ENCODE measurements at regions not wholly inside any gene's neighbourhood (a gene's known extent, or its start where the extent isn't known, plus 50 kb on each side); places are given as distances from the start of the nearest gene placed in this dataset.

DNA sequence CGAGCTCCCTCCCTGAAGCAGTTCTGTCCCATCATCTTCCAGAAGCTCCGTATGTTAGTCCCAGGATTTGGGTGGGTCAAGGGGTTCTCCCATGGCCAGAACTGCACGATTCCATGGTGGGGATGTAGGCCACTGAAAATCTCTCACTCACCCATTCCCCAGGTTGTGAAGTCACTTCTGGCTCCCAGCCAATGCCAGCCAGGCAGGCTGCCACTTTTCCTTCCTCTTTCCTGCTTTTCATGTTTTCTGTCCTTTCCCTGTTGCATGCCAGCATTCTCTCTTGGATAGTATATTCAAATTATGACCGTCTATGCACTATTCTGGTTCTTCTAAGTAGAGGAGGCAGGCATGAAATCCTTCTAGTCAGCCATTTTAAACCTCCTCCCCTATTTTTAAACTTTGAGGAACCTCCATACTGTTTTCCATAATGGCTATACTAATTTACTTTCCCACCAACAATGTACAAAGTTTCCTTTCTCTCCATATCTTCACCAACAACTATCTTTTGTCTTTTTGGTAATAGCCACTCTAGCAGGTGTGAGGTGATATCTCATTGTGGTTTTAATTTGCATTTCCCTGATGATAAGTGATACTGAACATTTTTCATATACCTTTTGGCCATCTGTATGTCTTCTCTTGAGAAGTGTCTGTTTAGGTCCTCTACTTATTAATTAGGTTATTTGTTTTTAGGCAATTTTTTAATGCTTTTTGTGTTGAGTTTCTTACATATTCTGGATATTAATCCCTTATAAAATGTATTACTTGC lies 182.1 kb upstream of the TET2 start:
- ChIA-PET POLR2A (no interaction called here), CTCF (no interaction called here)
- Histone ChIP-seq H3K4me2 (replicated peaks; ENCODE audit: low read depth, low read length, poor library complexity, severe bottlenecking) (no peak overlapping the region), H3K36me3 (replicated peaks in 1 of 2; ENCODE audit: control extremely low read depth in 1 of 2, control insufficient read depth in 1 of 2, extremely low read depth in 1 of 2, insufficient read depth in 2 of 2, low read length in 1 of 2) (no peaks in the 10 kb centered on the region), H2AFZ (ENCODE audit: insufficient read depth, low read depth, low read length, poor library complexity, severe bottlenecking) (no peak overlapping the region), H3K27me3 (replicated peaks in 1 of 4; ENCODE audit: control extremely low read depth in 1 of 4, control insufficient read depth in 3 of 4, insufficient read depth in 4 of 4, low read length in 3 of 4) (no peaks in the 10 kb centered on the region), H3K27ac (ENCODE audit: low read length in 2 of 2) (no peak overlapping the region), H3K4me1 (ENCODE audit: control insufficient read depth in 2 of 2, insufficient read depth in 2 of 2, low read length in 2 of 2) (peaks cover 7 to 14% of the 10 kb centered on the region in 2 donors), H3K79me2 (ENCODE audit: control insufficient read depth, insufficient read depth, low read length) (no peaks in the 10 kb centered on the region), H3K9me3 (ENCODE audit: control extremely low read depth in 1 of 3, control insufficient read depth in 2 of 3, insufficient read depth in 1 of 3, low read length in 2 of 3) (peaks cover 0 to 9% (median 0%) of the 10 kb centered on the region in 3 donors), H3K4me3 (ENCODE audit: control extremely low read depth in 1 of 5, extremely low read depth in 1 of 5, insufficient read depth in 1 of 5, low read depth in 2 of 5, low read length in 4 of 5) (no peak overlapping the region), H3K9ac (ENCODE audit: low read length) (no peak overlapping the region), H4K20me1 (ENCODE audit: control insufficient read depth, insufficient read depth, low read length, poor library complexity, severe bottlenecking) (no peaks in the 10 kb centered on the region)
- no peak for TF ChIP-seq EZH2 (IDR thresholded peaks at IDR 0.05; ENCODE audit: borderline replicate concordance, insufficient read depth, low read depth, low read length, poor library complexity, severe bottlenecking)
- TF ChIP-seq, protein P1, sequence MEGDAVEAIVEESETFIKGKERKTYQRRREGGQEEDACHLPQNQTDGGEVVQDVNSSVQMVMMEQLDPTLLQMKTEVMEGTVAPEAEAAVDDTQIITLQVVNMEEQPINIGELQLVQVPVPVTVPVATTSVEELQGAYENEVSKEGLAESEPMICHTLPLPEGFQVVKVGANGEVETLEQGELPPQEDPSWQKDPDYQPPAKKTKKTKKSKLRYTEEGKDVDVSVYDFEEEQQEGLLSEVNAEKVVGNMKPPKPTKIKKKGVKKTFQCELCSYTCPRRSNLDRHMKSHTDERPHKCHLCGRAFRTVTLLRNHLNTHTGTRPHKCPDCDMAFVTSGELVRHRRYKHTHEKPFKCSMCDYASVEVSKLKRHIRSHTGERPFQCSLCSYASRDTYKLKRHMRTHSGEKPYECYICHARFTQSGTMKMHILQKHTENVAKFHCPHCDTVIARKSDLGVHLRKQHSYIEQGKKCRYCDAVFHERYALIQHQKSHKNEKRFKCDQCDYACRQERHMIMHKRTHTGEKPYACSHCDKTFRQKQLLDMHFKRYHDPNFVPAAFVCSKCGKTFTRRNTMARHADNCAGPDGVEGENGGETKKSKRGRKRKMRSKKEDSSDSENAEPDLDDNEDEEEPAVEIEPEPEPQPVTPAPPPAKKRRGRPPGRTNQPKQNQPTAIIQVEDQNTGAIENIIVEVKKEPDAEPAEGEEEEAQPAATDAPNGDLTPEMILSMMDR (IDR thresholded peaks at IDR 0.05): no peak
- no peak overlapping the region for H3K4me3 Mint-ChIP-seq
- H3K9me3 Mint-ChIP-seq (ENCODE audit: insufficient read depth): peaks cover 4% of the 10 kb centered on the region
- H3K4me1 Mint-ChIP-seq: peaks cover 22% of the 10 kb centered on the region
- ATAC-seq (ENCODE audit: low read depth) (no peak), DNase-seq (no peak)
- WGBS (ENCODE audit: insufficient coverage): 83% methylated on average over 3 of the region's 4 CpGs
- intact Hi-C loops (cut with micrococcal nuclease): no loop called here
- H3K27ac Mint-ChIP-seq: no peak overlapping the region
- H3K27me3 Mint-ChIP-seq: peaks cover 5% of the 10 kb centered on the region

DNA sequence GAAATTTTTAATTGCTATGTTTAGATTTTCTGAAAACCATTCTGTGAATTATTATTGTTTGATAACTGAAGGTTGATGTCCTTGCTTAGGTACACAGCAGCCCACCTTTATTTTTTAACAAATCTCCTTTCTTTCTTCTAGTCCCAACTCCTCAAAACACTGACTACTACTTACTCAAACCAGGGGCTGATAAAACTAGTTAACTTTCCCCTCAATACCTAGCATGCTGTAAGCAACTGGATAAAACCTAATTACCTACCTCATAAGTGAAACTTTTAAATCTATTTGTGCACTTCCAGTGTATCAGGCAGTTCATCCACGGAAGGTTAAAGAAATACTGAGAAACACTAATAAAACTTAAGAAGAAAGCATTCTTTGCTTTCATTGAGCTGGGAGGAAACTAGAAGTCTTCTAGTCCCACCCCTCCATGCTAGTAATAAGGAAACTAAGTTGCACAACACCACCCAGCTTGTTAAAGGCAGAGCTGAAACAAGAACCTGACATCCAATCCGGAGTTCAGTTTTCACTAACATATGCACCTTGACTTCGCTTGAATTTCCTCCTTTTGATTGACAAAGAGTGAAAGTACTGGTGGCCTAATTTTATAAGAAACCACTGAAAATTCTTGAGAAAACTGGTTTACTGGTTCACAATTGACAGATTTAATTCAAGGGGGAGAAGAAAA lies 180.2 kb upstream of the TET2 start:
- Histone ChIP-seq H3K4me1 (ENCODE audit: control insufficient read depth in 2 of 2, insufficient read depth in 2 of 2, low read length in 2 of 2) (peaks cover 7 to 14% of the 10 kb centered on the region in 2 donors), H3K9ac (ENCODE audit: low read length) (peak overlapping the region; percentile 48), H4K20me1 (ENCODE audit: control insufficient read depth, insufficient read depth, low read length, poor library complexity, severe bottlenecking) (no peaks in the 10 kb centered on the region), H3K4me2 (replicated peaks; ENCODE audit: low read depth, low read length, poor library complexity, severe bottlenecking) (peak overlapping the region; percentile 58), H3K27ac (ENCODE audit: low read length in 2 of 2) (peak overlapping the region in 1 of 2 donors; percentile 65), H3K4me3 (ENCODE audit: control extremely low read depth in 1 of 5, extremely low read depth in 1 of 5, insufficient read depth in 1 of 5, low read depth in 2 of 5, low read length in 4 of 5) (peak overlapping the region in 2 of 5 experiments; percentile 20 to 44), H3K27me3 (replicated peaks in 1 of 4; ENCODE audit: control extremely low read depth in 1 of 4, control insufficient read depth in 3 of 4, insufficient read depth in 4 of 4, low read length in 3 of 4) (no peaks in the 10 kb centered on the region), H3K79me2 (ENCODE audit: control insufficient read depth, insufficient read depth, low read length) (no peaks in the 10 kb centered on the region), H3K36me3 (replicated peaks in 1 of 2; ENCODE audit: control extremely low read depth in 1 of 2, control insufficient read depth in 1 of 2, extremely low read depth in 1 of 2, insufficient read depth in 2 of 2, low read length in 1 of 2) (no peaks in the 10 kb centered on the region), H2AFZ (ENCODE audit: insufficient read depth, low read depth, low read length, poor library complexity, severe bottlenecking) (peak overlapping the region; percentile 73), H3K9me3 (ENCODE audit: control extremely low read depth in 1 of 3, control insufficient read depth in 2 of 3, insufficient read depth in 1 of 3, low read length in 2 of 3) (peaks cover 0 to 6% (median 0%) of the 10 kb centered on the region in 3 donors)
- ChIA-PET POLR2A (no interaction called here), CTCF (interaction anchor here (1.4 kb wide), 1 partner anchor 35 kb away, joined by 3 read pairs; no protein-coding TSS in a partner anchor)
- WGBS (ENCODE audit: insufficient coverage): no CpG with 5 or more reads among the region's 3 CpGs
- DNase-seq: peak; percentile 58
- H3K4me1 Mint-ChIP-seq: peaks cover 29% of the 10 kb centered on the region
- H3K4me3 Mint-ChIP-seq: peak overlapping the region; percentile 78
- intact Hi-C loops (cut with micrococcal nuclease): no loop called here
- H3K9me3 Mint-ChIP-seq (ENCODE audit: insufficient read depth): peaks cover 4% of the 10 kb centered on the region
- H3K27me3 Mint-ChIP-seq: peaks cover 5% of the 10 kb centered on the region
- peak overlapping the region; percentile 84 for H3K27ac Mint-ChIP-seq
- TF ChIP-seq, protein P1 (IDR thresholded peaks at IDR 0.05): no peak
- TF ChIP-seq EZH2 (IDR thresholded peaks at IDR 0.05; ENCODE audit: borderline replicate concordance, insufficient read depth, low read depth, low read length, poor library complexity, severe bottlenecking): no peak
- ATAC-seq (ENCODE audit: low read depth): peak; percentile 78
